H1 (cell line): ENCODE measurements at regions not wholly inside any gene's neighbourhood (a gene's known extent, or its start where the extent isn't known, plus 50 kb on each side); places are given as distances from the start of the nearest gene placed in this dataset.

Source experiments
- EGR1 ChIP-seq: IDR thresholded peaks from 2 replicates; pipeline ENCODE4 v1.6.1; 2011; ENCODE audit warnings: low read depth, low read length, borderline replicate concordance
- GABPA ChIP-seq: IDR thresholded peaks from 2 replicates; pipeline ENCODE4 v1.6.1; 2011; ENCODE audit warnings: mild to moderate bottlenecking, low read length, moderate library complexity, borderline replicate concordance; ENCODE audit not compliant: insufficient read depth

- TF ChIP-seq GABPA (no peak), EGR1 (no peak)
These were observed 162.3 kb upstream of the APP start (continued) for GRCh38 chr21:26332867-26333266.
